ENCODE measurements at regions not wholly inside any gene's neighbourhood (a gene's known extent, or its start where the extent isn't known, plus 50 kb on each side); places are given as distances from the start of the nearest gene placed in this dataset.

- no peak for DNase-seq (ENCODE audit: low read depth)
- no peak overlapping the region for H3K4me3 ChIP-seq (ENCODE audit: low read length)
- no peak for TF ChIP-seq CTCF (conservative IDR thresholded peaks at IDR 0.05; ENCODE audit: low read length)
Measured at GRCh38 chr2:15760232-15760910, 168.7 kb downstream of the DDX1 start.

GRCh38 chr2:15761056-15761455, 169.4 kb downstream of the DDX1 start:
- no peak for DNase-seq (ENCODE audit: low read depth)
- no peak overlapping the region for H3K4me3 ChIP-seq (ENCODE audit: low read length)
- TF ChIP-seq CTCF (conservative IDR thresholded peaks at IDR 0.05; ENCODE audit: low read length) = no peak

GRCh38 chr2:15761910-15762309, 170.2 kb downstream of the DDX1 start:
- H3K4me3 ChIP-seq (ENCODE audit: low read length) = no peak overlapping the region
- DNase-seq (ENCODE audit: low read depth) = no peak
- TF ChIP-seq CTCF (conservative IDR thresholded peaks at IDR 0.05; ENCODE audit: low read length) = no peak

- H3K4me3 ChIP-seq (ENCODE audit: low read length) = no peak overlapping the region
- TF ChIP-seq CTCF (conservative IDR thresholded peaks at IDR 0.05; ENCODE audit: low read length) = no peak
- DNase-seq (ENCODE audit: low read depth) = no peak
Measured at GRCh38 chr2:15762449-15762848, 170.8 kb downstream of the DDX1 start.

- H3K4me3 ChIP-seq (ENCODE audit: low read length) = no peak overlapping the region
- DNase-seq (ENCODE audit: low read depth) = no peak
- no peak for TF ChIP-seq CTCF (conservative IDR thresholded peaks at IDR 0.05; ENCODE audit: low read length)
Measured at GRCh38 chr2:15763106-15763821, 171.6 kb downstream of the DDX1 start.

- H3K4me3 ChIP-seq (ENCODE audit: low read length) = no peak overlapping the region
- DNase-seq (ENCODE audit: low read depth) = no peak
- no peak for TF ChIP-seq CTCF (conservative IDR thresholded peaks at IDR 0.05; ENCODE audit: low read length)
Measured at GRCh38 chr2:15763822-15764682, 172.4 kb downstream of the DDX1 start.

All from AG10803 (cell line).